NT2/D1 (cell line): ENCODE measurements at regions not wholly inside any gene's neighbourhood (a gene's known extent, or its start where the extent isn't known, plus 50 kb on each side); places are given as distances from the start of the nearest gene placed in this dataset.

Experiments used
- SUZ12 ChIP-seq: IDR thresholded peaks from 2 replicates; pipeline ENCODE4 v1.6.1; 2011; ENCODE audit not compliant: insufficient read length, insufficient read depth; ENCODE audit errors: extremely low read depth
- ZNF274 ChIP-seq: IDR thresholded peaks from 2 replicates; pipeline ENCODE4 v1.6.1; 2011; ENCODE audit warnings: mild to moderate bottlenecking, low read depth, low read length

DNA sequence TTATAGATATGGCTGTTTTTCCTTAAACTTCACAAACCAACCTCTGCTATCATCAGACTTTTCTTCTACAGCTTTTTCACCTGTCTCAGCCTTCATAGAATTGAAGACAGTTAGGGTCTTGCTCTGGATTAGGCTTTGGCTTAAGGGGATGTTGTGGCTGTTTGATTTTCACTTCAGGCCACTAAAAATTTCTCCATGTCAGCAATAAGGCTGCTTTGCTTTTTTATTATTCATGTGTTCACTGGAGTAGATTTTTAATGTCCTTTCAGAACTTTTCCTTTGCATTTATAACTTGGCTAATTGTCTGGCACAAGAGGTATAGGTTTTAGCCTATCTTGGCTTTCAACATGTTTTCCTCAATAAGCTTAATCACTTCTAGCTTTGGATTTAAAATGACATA, 392.6 kb downstream of the RFPL4B start:
- no peak for TF ChIP-seq SUZ12
- no peak for TF ChIP-seq ZNF274
